GM19043 (cell line): ENCODE measurements at regions not wholly inside any gene's neighbourhood (a gene's known extent, or its start where the extent isn't known, plus 50 kb on each side); places are given as distances from the start of the nearest gene placed in this dataset.
"Not testable (repeated sequence)": the region's sequence is repeated elsewhere in the genome, so short reads cannot be mapped to it uniquely, and the experiment has no call there.

Experiments
- ATAC-seq: cut with Tn5 transposase; IDR thresholded peaks from one replicate; pipeline ENCODE4 v1.9.1; 2021; ENCODE audit warnings: low read depth; ENCODE audit not compliant: unreplicated experiment

DNA sequence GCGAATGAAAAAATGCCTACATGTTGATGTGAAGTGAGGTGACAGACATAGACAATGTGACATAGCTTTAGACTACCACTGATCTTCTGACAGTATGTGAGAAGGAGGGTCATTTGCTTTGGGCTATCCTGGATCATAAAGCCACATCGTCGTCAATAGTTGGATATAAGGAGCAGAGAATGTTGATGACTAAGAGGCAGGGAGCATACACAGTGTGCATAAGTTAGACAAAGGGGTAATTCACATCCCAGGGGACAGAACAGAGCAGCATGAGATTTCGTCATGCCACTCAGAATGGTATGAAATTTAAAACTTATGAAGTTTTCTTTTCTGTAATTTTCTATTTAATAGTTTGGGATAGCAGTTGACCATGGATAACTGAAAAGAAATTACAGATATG is 403.2 kb downstream of the DSC3 start:
- no peak for ATAC-seq

DNA sequence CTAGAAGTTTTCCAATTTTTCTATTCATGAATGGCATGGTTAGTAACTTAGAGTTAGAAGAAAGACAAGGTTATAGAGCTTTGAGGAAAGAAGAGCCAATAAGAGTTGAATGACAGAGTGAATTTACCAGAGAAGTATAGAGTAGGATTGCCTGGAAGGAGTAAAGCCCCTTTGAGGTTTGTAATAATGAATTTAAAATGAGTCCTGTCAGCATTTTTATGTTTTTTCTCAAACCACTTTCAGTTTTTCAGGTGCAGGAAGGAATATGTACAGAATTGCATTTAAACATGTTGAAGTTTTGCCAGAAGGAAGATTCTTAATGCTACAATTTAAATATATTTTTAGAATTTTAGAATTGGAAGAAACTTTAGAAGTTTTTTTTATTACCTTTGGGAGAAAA is 408.3 kb downstream of the DSC3 start:
- ATAC-seq: no peak

DNA sequence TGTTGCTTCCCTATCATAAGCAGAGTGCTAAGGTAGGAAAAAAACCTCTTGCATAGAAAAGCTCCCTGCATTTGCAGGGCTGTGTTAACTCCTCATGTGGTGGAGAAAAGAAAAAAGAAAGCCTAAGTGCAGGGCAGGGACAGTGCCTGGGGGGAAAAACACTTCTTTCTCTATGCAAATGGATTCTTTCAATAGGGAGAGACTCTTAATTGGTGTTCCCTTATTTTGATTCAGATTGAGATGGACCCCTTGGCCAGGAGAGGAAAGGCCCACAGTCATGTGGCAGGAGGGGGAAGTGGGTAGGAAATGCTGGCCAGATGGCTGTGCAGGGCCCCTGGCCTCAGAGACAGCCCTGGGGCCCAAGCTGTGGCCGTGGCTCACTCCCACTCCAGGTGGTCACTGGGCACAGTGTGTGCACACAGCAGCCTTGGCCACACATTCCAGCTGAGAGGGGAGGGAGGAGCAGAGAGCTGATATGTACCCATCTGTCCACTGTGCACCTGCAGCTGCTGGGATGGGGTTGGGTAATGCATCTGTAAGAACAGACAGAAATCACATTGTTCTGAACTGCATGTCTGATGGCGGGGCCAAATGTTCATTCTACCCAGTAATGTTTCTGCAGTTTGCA is 410.4 kb downstream of the DSC3 start:
- no peak for ATAC-seq

DNA sequence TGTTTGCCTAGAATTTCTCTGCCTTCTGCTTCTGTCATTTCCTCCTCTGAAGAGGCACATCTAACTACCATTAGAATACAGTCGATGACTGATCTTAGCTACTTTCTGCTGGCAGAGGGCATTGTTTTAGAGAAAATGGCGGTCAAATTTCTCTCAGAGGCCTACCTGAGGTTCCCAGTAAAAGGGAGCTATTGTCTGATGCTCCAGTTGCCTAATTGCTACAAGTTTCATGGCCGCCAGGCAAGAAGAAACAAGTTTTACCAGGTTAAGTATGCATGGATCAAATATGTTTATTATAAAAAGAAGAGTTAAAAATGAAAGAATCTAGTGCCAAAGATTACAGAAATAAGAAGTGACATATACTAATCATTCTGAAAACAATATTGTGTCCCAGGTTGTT is 416.6 kb downstream of the DSC3 start:
- no peak for ATAC-seq

DNA sequence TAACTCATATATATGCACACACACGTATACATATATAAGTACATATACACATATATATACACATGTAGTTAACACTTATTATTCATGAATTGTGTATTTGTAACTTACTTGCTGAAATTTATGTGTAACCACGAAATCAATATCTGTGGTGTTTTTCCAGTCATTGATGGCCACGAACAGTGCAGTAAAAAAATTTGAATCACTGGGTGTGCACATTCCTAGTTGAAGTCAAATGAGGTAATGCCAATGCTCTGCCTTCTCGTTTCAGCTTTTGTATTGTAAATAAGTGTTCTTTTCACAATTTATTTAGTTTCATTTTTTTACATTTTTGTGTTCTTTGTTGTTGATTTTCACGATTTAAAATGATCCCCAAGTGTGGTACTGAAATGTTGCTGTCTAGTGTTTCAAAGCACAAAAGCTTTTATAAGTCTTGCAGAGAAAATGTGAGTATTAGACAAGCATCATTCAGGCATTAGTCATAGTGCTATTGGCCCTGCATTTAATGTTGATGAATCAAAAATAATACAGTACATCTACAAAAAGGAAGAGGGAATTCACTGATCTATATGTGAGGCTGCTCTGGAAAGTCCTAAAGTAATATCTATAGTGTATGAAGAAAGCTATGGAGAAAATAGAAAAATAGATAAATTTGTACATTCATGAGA is 419.0 kb downstream of the DSC3 start:
- ATAC-seq: no peak

DNA sequence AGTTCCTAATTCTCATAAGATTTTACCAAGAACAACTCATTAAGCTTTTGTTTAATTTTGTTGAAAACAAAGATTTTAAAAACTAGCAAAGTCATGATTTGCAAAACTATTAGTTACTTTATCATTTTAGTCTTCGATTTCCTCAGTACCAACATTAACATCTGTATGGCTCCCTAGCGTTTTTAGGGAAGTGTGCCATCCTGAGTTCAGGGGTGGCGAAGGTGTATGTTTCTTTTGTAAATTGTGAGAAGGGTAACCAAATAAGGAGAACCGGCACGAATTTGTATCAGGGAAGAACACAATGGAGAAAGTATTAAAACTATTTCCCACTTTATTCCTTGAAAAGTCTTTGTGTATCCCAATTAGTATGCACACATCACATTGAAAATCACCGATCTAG is 419.9 kb downstream of the DSC3 start:
- ATAC-seq: no peak

DNA sequence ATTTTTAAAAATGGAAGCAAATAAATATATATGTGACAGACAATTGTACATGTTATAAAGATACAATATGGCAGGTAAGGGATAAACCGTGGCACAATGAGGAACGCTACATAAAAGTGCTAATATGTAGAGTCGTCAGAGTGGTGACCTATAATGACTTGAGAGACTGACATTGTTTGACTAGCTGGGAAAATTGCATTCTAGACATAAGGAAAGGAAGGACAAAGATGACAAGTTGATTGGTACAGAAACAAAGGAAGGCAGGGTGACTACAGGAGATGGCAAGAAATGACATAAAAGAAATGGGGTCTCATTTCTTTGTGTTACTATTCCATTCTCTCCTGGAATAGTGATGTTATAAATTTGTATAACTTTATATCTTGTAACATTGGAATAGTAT is 420.4 kb downstream of the DSC3 start:
- no peak for ATAC-seq

DNA sequence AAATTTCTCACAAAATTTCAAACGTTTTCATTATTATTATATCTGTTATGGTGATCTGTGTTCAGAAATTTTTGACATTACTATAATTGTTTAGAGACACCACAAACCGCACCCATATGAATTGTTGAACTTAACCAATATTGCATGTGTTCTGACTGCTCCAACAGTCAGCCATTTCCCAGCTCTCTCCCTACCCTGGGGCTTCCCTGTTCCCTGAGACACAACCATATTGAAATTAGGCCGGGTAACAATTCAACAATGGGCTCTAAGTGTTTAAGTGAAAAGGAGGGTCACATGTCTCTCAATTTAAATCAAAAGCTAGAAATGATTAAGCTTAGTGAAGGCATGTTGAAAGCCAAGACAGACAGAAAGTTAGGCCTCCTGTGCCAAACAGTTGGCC is 424.0 kb downstream of the DSC3 start:
- ATAC-seq: no peak

DNA sequence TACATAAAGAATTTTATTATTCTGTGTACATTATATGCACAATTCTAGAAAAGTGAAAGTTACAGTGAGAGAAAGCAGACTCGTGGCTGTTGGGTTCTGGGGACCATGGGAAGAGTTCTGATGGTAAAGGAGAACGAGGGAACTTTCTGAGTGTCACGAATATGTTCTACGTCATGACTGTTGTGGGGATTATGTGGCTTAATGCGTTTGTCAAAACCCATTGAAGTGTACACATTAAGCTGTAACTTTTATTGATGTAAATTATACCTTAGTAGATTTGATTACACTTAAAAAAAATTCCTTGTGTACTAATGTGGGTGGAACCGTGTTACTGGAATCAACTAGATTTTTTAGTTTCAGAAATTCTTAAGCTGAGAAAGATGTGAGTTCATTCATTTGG is 426.1 kb downstream of the DSC3 start:
- ATAC-seq: no peak

DNA sequence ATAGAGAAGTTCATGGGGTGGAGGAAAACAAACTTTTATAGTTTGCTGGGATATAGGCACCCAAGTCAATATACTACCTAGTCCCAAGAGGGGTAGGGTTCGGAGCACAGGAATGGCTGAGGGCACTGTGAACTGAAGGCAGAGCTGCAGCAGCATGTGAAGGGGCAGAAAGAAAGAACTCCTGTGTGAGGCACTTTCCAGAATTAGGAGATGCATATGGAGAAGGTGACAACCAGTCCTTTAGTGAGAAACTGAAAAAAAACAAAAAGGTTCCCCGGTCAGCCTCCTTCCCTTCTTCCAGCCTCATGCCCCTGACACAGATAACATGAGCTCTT is 429.1 kb downstream of the DSC3 start:
- no peak for ATAC-seq

DNA sequence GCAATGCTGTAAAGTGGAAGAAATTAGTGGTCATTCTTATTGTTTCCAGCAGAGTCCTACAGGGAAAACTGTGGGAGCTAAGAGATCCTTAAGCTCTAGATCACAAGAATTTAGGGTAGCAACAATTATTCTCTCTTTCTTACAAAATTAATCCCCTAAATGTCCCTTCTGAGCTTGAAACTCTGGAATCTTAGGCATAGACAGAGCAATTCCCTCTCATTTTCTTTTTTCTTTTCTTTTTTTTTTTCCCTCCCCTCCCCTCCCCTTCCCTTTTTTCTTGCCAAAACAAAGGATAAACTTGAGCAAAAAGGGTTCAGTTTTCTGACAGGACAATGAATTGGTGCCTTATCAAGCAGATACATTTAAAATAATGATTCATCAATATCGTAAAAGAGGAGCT is 441.0 kb downstream of the DSC3 start:
- no peak for ATAC-seq

DNA sequence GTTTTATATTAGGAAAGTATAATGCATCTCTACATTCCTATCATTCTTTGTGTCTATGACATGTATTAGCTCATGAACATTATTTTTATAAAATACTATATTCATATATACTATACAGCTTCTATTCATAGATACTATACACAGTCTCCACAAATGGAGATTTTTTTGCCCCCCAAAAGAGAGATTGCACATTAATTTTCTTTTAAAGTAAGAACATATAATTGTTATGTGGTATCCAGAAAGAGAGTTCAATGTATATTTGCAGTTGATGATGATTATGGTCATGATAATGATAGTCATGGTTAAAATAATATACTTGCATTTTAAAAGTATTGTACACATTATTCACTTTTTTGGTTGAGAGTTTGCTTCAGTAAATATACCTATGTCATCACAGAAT is 445.3 kb downstream of the DSC3 start:
- no peak for ATAC-seq

DNA sequence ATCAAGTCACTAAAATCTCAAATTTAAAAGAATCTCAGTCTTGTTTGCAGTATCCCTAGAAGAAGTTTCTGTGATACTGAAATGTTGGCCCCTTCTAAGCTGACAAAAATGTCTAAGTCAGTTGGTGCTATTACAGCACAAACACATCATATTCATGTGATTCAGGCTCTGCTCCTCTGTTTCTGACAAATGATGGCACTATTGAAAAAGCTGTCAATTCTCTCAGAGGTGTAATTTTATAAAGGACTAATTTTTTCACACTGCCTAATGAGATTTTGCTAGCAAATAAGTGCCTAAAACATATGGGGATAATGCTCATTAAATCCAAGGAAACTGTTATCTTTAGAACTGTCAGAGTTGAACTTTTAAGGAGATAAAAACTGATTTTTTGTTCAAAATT is 445.9 kb downstream of the DSC3 start:
- no peak for ATAC-seq

DNA sequence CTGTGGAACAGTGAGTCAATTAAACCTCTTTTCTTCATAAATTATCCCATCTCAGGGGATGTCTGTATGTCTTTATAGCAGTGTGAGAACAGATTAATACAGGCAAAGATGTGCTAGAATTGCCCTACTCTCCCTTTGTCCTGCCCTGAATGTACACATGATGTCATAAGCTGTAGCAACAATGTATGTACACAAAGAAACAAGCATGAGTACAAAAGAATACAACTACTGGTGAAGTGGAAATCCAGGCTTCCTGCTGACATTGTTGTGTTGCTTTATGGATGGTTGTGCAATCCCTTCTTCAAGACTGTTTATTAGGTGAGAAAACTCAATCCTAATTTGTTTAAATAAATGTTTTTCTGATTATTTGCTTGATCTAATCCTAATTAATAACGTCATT is 446.6 kb downstream of the DSC3 start:
- ATAC-seq: no peak

DNA sequence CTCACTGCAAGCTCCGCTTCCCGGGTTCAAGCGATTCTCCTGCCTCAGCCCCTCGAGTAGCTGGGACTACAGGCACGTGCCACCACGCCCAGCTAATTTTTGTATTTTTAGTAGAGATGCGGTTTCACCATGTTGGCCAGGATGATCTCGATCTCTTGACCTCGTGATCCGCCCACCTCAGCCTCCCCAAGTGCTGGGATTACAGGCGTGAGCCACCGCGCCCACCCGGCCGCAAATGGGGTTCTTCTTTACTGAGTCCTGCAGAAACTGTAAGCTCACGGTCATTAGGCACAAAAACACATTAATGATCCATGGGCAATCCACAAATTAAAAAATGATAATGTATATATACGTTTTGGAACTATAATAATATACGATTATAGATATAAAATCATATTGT is 447.6 kb downstream of the DSC3 start:
- ATAC-seq: not testable (repeated sequence)

DNA sequence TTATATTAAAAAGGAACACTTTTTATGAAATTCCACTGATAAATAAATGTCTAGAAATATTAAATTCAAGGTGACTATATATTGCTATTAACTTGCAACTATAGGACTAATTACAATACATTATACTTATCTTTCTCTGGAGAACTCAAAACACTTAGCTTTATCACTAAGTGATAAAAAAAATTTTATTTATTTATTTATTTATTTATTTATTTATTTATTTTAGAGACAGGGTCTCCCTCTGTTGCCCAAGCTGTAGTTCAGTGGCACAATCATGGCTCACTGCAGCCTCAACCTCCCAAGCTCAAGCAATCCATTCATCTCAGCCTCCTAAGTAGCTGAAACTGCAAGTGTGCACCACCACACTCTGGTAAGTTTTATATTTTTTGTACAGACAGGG is 451.1 kb downstream of the DSC3 start:
- ATAC-seq: no peak

DNA sequence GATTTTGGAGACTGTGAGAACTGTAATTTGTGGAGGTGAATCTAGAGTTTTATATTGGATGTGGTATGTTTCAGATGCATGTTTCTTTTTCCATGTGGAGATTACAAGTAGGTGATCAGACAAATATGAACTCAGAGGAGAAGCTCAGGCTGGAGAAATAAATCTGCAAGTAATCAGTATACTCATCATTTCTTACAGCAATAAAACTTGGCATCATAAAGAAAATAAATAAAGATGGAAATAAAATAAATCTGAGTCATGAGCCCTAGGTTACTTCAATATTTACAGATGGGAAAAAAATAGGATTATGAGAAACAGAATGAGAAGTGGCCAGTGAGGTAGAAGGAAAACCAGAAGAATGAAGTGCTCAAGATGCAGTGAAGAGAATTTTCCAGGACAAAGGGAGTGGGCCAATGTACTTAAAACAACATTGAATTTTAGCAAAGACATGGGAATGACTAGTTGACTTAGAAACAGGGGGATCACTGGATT is 453.8 kb downstream of the DSC3 start:
- no peak for ATAC-seq

DNA sequence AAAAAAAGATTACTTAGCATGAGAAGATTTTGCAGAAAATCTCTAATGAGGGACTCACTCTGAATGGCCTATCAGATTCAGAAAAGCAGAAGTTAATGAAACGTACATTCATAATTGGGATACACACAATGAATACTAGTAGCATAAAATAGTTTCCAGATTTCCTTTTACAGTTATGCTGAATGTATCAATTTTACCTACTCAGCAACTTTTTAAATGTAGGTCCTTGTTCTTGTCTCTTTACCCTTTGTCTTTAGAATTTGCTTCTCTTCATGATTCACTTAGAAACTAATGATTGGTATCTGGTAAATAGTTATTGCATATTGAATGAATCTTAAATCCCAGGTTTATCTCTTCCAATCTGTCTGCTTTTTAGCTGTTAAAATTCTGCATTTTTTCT is 458.8 kb downstream of the DSC3 start:
- no peak for ATAC-seq

DNA sequence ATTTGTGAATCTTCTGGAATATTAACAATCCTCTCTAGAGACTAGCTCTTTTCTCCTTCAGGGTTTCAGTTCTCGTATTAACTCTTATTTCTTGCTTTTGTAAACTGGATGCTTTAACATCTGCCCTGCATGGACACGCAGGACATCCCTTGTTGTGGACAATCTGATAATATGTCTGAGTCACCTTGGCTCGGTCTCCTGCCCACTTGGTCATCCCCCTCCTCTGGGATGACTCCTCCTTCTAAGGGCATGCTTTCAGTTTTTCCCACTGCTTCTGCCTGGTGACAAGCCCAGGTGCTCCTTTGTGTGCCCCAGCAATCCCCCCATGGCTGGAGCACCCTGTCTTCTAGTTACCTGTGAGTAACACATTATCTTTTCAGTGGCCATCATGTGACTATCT is 460.5 kb downstream of the DSC3 start:
- no peak for ATAC-seq

DNA sequence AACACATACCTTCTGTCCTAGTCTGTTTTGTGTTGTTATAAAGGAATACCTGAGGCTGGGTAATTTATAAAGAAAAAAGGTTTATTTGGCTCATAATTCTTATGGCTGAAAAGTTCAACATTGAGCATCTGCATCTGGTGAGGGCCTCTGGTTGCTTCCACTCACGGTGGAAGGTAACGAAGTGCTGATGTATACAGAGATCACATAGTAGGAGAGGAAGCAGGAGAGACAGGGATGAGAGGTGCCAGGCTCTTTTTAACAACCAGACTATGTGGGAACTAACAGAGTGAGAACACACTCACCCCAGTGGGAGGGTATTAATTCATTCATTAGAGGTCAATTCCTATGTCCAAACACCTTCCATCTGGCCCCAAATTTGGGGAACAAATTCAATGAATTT is 463.8 kb downstream of the DSC3 start:
- ATAC-seq: no peak

DNA sequence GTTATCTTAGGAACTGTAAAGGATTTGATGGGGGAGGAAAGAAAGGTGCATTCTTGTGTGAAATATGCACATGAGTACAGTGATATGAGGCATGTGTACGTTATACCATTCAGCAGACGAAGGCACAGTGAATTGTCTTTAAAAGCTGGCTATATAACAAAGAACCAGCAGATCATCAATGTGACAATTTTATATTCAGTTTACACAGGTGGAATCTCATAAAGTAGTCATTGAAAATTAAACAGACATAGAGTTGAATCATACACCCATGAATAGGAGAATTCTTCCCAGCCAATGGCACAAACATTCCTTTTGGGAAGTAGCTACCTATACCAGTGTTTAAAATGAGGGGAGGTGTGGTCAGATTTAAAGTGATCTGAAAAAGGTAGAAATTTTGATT is 470.3 kb downstream of the DSC3 start:
- ATAC-seq: no peak

DNA sequence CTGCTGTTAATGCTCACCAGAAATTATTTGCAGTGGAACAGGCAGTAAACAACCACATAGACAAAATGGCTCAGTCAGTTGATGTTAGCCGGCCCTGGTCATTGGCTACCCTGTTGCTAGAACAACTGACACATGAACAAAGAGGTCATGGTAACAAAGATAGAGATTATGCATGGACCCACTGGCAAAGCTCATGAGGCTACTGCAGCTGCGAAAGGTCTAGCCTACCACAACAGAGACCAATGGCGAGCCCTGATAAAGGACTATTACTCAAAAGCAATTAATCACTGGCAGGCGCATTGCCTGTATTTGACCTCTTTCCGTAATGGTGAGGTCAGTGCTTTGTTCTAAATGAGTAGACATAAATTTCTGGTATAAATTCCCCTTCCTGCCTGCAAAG is 474.2 kb downstream of the DSC3 start:
- no peak for ATAC-seq

DNA sequence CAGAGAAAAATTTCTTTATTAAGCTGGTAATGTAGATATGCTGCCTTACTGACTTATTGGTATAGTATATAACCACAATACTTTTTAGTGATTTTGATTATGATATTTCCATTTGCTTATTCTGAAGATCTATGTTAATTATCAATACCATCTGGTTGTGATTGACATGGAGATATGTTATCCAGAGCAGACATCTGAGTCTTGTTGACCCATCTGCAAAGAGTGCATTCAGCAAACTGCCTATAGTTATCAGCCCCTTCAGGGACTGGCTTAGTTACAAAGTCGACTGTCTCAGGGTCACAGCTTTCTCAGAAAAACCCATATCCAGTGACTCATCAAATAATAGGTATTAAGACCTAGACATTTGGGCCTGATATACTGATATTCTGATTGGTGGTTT is 475.7 kb downstream of the DSC3 start:
- ATAC-seq: no peak
